ENCODE measurements at regions not wholly inside any gene's neighbourhood (a gene's known extent, or its start where the extent isn't known, plus 50 kb on each side); places are given as distances from the start of the nearest gene placed in this dataset.
A peak's percentile ranks its signal among the peaks of the same experiment; 100 is the strongest.

DNA sequence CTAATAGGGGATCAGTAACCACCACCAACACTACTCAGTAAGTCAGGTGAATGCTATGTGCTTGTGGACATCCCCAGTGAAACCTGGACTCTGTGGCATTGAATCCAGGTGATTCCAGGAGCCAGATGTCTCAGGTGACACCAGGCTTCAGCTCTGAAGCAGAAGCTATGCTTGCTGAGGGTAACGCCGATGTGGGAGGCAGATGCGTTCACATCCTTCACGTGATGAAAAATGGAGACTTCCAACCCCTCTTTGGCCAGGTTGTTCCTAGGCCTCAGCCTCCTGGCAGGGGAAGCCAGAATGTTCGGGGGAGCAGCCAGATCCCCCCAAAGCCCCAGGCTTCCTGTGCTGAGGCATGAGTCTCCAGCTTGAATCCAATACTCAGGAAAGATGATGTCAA, 209.8 kb upstream of the PDE10A start:
- no peak for DNase-seq (ENCODE audit: low spot score)

DNA sequence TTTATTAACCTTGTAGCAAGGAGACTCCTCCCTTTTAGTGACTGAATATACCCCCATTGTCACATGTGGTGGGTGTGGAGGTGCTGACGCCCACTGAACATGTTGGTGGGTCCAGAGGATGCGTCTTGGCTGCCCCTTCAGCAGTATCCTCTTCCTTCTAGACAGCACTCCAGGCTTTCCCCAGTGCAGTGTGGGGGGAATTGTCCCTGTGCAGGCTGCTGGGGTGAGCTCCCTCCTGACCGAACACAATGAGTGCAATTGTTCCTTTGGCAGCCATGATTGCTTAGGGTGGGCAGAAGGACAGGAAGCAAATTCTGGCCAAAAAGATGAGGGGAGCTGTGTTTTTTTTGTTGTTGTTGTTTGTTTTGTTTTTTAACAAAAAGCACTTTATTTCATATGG, 209.3 kb upstream of the PDE10A start:
- DNase-seq (ENCODE audit: low spot score): no peak

DNA sequence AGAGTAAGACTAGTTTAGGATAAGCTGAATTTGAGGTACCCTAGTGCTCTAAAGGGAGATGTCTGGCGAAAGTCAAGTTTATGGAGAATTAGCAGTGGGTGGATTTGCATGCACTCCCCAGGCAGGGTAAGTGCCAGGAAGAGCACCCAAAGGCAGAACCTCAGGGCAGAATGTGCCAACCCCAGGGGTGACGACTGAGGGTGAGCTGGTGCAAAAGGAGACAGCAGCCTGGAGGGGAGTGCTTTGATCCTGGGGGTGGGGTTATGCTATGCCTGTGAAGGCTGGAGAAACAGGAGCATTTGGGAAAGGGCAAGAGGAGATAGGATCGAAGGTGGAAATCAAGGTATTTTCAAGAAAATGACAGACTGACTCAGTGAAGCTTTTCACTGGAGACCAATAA, 208.5 kb upstream of the PDE10A start:
- no peak for DNase-seq (ENCODE audit: low spot score)

DNA sequence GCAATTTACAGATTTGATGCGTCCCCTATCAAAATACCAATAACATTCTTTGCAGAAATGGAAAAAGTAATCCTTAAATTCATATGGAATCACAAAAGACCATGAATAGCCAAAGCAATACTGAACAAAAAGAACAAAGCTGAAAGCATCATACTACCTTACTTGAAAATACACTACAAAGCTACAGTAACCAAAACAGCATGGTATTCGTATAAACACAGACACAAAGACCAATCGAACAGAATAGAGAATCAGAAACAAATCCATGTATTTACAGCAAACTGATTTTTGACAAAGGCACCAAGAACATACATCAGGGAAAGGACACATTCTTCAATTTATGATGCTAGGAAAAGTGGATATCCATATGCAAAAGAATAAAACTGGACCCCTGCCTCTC, 206.5 kb upstream of the PDE10A start:
- DNase-seq (ENCODE audit: low spot score): no peak

DNA sequence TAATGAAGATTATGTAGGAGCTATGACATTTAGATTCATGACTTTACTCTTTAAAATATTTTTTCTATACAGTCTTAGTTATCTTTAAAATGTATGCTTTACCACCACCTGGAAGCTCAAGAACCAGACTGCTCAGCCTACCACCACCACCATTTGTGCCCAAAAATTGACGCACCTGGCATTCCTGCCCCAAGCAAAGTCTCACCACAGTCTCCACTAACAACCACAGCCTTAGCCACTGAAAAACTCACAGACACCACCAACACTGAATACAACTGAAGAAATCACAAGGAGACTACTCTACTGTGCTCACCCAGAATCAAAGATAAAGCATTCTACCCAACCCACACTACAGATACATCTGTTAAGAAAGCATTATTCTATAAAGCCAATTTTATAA, 201.9 kb upstream of the PDE10A start:
- DNase-seq (ENCODE audit: low spot score): no peak

DNA sequence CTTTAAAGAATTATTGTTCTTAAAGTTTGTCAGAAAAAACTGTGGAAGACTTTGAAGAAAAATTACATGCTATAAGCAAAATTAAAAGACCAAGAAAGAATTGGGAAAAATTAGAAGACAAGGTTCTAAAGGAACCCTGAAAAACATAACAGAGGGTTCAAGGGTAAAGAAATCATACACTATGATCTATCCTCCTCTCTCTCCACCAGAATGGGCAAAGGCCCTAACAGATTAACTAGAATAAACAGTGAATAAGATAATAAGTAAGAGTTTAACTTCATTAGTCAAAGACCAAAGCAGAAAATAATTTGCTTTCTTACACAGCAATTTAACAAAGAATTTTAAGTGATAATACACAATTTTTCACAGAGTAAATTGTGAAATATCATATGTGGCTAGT, 201.2 kb upstream of the PDE10A start:
- DNase-seq (ENCODE audit: low spot score): no peak

DNA sequence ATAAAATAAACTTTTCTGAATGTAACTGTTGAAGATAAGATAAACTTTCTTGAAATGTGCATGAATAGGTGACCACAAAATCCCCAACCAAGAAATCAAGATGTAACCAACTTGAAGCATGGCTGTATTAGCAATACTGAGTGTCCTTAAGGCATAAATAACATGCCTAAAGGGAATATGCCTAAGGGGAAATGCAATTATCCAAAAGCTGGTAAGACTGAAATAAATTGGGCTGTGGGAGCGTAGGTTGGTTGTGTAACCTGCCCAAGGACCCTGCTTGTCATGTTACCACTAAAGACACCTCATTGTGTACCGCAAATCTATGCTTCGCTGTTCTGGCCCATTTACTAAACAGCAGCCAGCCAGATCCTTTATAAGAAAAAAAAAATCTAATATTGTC, 200.8 kb upstream of the PDE10A start:
- DNase-seq (ENCODE audit: low spot score): no peak

DNA sequence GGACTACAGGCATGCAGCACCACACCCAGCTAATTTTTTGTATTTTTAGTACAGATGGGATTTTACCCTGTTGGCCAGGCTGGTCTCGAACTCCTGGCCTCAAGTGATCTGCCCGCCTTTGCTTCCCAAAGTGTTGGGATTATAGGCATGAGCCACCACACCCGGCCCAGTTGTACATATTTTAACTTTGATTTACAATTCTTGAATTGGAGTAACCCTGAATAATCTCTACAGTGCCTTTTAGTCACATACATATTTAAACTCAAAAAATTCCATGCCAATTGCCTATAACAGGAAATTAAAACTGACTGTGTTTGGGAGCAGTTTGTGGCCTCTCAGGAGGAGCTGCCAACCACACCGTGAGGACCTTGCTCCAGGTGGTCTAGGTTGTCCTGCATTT, 199.8 kb upstream of the PDE10A start:
- no peak for DNase-seq (ENCODE audit: low spot score)

DNA sequence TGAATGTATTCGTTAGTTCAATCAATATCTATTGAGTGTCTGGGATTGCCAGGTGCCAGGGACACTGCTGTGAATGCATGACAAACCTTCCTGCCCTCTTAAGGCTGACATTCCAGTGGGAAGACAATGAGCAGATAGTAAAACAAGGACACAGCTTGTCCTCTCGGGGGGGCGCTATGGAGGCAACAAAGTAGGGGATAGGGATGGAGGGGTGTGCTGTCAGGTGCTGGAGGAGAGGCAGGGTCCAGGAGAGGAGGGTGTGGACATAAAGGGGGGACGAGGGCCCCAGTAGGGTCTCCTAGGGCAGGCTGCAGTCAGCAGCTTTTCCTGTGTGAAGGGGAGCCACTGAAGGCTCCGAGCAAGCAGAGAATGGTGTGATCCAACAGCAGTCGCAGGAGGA, 198.2 kb upstream of the PDE10A start:
- no peak for DNase-seq (ENCODE audit: low spot score)

DNA sequence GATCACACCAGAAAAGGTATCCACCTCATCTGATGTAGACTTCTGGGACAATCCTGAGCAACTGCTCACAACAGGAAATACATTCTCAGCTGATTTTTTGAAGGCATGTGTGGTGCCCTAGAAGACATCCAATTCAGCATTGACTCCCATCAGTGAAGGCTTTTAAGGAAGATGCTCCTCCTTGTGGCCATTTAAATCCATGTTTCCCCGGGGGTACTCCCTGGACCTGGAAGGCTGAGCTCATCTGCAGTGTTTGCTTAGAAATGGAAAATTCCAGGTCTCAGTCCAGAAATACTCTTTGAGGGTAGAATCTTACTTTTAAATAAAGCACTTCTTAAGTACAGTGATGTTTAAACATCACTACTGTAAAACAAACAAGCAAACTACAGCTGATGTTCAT, 195.5 kb upstream of the PDE10A start:
- peak; percentile 53 for DNase-seq (ENCODE audit: low spot score)

DNA sequence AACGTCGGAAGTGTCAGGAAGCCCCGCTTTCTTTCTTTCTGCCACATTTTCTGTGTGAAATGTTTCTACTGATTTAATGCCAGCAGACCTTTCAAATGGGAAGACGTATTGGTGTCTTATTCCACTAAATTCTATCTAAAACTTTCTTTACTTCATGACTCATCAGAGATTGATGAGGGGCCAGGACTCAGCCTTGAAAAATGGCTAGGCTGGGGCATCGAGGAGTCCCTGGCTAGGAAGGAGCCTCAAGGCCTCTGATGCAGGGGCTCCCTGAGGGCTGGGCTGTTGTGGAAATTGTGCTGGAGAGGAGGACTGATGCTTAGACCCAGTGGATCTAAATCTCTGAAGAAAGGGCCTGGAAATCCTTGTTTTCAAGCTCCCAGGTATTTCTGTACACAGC, 192.8 kb upstream of the PDE10A start:
- DNase-seq (ENCODE audit: low spot score): no peak

DNA sequence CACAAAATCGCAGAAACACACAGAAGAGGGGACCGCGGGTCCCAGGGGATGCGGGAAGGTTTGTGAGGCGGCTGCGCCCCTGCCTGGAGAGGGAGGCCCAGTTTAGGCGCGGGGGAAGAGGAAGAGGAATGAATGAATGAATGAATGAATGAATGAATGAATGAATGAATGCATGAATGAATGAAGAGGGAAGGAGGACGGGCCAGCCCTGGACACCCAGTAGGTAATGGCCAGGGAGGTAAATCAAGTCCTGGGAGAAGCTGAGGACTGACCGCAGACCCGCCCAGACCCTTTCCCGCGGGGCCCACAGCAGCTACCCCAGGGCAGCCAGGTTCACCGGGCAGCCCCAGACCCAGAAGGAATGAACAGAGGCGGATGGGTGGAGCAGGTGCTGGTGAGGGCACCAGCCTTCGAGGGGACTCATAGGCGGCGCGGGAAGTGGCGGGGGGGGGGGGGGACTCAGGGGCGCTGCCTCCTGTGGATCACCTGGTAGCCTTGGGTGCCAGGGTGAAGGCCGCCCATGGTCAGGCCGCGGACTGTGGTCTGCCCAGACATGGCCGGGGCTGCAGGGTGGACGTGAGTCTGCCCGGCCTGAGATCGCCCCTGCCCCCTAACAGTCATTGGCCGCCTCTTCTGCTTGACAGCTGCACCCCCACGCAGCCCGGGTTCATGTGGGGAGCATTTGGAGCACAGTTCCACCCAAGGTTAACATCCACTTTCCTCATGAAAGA, 192.0 kb upstream of the PDE10A start:
- DNase-seq (ENCODE audit: low spot score): no peak

DNA sequence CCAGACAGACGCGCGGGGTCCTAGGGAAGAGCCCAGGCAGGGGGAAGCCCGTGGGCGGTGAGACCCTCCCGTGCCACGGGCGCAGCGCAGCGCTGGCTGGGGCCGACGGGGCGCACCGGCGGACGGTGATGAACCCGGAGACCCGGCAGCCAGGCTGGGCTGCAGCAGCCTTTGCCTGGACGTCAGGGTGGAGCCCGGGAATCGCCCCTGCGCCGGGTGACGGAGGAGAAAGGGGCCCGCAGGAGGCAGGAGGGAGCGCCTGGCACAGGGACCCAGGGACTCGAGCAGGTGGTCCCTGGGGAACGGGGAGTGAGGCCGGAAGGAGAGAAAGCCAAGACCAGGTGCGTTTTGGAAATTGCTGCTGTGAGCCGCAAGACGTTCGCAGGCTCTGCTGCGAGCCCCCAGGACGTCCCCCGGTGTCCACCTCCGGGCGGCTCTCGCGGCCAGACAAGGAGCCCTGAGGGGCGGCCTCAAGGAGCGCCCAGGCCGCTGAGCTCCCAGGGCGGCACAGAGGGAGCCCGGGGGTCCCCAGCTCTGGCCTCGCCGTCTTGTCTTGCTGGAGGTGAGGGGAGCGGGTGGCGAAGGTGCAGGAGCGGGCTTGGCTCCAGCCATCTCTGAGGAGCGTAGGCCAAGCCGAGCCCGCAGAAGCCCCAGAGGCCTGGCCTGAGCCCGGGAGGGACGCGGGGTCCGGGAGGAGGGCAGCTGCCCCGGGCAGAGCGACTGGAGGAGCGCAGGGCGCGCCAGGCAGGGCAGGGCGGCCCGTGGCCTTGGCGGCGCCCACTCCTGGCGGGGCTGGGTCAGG, 191.2 kb upstream of the PDE10A start:
- peak; percentile 36 for DNase-seq (ENCODE audit: low spot score)

DNA sequence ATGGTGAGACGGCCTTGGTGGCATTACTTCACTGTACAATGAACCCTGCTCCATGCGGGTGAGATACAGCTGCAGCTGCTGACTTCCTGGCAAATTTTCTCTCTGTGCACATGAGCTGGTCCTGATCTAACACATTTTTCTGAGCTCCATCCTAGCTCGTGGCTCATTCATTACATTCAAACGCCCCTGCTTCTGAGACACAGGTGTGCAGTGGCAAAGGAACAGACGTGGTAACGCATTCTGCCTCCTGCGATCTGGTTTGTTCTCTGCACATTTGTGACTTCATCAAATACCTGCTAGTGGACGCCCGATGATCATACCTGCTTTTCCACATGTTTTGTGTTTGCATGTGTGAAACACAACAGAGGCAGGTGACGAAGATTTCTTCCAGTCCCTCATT, 189.6 kb upstream of the PDE10A start:
- DNase-seq (ENCODE audit: low spot score): no peak

DNA sequence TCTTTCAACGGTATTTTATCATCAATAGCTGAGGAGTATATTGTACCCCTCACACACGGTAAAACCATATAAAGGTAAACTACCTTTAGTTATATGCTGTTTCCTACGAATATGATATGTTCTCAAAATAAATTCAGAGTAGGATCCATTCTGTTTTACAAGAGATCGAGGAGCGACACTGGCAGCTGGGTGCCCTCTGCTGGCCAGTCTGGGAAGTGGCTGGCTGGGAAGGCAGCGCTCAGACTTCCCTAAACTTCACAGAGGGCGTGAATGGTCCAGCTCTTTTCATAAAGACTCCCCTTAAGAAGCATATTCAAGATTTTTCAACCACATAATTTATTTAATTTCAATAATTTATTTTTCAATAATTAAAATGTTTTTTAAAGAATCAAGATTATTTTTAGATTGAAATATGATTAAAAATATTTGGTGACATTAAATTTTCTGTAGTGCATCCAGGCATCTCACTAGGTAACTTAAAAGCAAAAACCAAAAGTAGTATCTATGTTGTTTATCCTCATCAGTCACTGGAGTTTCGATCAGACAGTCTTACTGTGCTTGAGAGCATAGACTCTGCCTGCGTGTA, 187.5 kb upstream of the PDE10A start:
- peak; percentile 76 for DNase-seq (ENCODE audit: low spot score)

DNA sequence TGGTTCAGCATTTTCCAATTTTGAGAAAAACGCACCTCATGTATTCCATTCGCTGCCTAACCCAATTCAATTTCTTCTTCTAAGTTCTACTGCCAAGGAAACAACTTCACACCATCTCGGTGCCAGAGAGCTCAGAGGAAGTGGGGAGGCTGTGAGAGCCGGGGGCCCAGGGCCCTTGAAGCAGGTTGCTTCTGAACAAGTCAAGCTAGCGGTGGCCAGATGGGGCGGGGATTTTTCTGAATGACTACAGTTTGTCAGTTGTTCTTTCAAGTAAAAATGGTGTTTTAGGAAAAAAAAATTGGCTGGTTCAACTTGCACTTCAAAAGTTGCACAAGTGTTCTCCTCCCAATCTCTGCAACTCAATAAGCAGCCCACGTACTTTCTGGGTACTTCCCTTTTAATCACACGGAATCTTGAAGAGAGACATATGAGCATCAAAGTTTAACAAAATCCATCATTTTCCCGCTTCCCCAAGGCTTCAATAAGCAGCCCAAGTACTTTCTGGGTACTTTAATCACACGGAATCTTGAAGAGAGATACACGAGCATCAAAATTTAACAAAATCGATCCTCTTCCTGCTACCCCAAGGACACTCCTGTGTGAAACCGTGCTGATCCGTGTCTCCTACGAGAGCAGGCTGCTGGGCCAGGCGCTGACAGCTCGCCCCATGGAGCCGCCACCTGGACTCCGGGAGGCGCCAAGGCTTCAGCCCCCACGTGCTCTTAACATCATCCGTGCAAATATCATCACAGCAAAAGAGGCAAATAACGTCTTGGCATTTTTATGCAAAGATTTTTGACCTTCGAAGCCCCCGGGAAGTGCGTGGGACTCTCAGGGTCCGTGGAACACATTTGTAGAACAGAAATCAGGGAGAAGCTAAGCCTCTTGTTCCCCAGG, 186.7 kb upstream of the PDE10A start:
- no peak for DNase-seq (ENCODE audit: low spot score)

DNA sequence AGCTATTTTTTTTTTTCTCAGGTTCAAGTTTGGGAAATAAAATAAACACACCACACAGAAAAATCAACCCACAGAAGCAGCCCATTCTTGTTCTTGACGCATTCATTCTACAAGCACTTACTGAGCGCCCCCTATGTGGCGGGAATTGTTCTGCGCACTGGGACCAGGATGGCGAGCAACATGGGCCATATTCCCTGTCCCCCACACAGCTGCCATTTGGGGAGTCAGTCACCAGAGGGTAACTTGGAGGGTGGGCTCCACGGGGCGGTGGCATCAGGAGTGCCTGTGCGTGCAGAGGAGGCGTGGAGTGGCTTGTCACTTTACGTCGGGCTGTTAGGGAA, 185.0 kb upstream of the PDE10A start:
- DNase-seq (ENCODE audit: low spot score): no peak

DNA sequence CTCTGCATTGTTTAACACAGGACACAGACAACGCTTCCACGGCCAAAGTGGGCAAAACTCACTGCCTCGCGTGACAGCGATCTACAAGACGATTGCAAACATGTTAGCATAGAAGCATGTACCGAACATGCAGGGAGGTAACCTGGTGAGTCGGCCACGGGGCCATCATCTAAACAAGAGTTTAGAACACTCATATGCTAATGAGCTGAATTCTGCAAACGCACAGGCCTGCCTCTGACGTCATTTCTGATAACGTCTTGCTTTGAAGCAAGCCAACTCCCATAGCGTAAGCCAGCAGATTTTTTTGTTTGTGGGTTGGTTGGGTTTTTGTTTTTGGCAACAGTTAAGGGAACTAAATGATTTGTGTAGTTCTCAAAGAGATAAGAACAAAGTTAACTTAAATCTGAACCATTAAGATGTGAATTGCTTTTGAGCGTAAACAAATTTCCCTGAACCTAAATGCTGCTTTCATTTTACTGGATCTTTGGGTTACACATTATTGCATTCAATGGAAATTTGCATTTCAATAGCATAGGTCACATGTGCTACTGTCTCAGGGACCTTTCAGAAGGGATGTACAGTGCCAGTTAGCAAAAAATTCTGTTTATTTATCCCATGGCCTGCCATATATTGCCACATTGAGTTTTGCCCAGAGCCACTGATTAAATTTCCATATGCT, 184.5 kb upstream of the PDE10A start:
- DNase-seq (ENCODE audit: low spot score): no peak

DNA sequence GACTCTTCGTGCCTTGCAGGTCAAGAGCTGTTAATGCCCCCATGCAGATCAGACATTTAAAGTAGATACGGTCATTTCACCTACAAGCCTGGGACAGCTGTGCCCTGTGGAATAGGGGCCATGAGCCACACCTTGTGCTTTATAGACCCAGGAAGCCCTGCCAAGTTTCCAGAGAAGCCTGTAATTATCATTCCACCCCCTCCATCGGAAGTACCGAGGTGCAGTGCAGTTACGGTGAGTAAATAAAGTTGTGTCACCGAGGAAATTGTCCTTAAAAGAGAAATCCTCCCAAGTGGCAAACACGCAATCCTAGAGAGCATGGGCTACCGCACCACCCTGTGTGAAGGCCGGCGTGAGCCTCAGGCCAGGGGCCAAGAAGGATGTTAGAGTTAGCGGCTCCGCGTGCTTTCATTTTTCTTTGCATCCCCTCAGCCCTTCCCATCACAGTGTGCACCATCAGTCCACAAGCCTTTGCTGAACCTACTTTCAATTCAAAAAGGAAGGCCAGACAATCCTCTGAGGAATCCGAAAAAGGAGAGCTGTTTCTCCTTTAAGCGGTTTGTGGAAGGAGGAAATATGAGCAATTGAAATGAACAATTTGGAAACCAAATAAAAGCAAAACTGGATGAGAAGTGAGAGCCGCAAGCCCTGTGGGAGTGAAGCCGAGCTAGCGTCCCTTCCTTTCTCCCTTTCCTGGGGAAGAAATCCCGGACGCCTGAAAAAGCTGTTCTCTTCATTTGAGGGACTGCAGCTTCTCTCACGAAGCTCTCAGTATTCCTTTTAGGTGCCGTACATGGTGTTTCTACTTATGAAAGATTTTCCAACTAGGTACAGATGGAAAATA, 183.3 kb upstream of the PDE10A start:
- no peak for DNase-seq (ENCODE audit: low spot score)

DNA sequence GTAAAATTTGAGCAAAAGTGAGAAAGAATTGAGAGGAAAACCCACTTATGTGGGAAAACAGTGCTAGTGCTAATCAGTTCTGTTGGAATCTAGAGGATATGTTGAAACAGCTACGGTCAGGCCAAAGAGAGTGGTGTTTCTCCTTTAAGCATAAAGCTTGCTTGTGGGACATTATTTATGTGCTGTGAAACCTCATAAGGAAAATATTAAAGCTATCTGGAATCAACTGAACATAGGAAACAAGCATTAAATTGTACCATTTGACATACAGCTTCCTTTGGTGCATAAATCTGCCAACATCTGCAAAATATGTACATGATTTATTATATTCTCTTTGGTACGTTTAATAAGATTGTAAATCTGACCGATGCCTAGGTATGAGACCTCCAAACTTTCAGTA, 182.5 kb upstream of the PDE10A start:
- no peak for DNase-seq (ENCODE audit: low spot score)

DNA sequence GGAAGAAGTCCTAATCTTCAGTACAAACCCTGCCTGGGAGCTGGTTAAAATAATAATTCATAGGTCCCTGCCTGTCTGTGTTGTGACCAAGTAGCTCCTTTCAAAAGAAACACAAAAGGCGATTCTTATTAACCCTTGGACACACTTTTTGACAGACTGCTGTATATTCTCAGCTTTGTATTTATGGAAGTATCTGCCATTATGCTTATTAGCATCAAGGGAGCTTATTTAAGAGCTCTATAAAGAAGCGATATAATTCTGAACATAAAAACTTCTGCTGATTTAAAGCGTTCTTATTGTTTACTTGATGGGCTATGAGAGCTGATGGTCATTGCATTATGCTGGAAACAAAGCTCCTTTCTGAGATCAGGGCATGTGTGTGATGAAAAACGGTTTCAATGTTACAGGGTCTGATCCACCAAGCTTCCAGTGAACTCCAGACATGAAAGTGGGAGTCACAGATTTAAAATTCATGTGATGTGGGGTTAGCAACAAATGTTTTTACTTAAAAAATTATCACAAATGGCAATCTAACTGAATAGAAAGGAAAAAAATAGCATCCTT, 181.8 kb upstream of the PDE10A start:
- no peak for DNase-seq (ENCODE audit: low spot score)

All from iPS-NIHi11 (cell line).